Chondrocyte (in vitro differentiated cells): ENCODE measurements at regions not wholly inside any gene's neighbourhood (a gene's known extent, or its start where the extent isn't known, plus 50 kb on each side); places are given as distances from the start of the nearest gene placed in this dataset.

ENCODE experiments used
- DNase-seq: peaks from one replicate; pipeline ENCODE4 v3.0.0; 2021; ENCODE audit warnings: mixed read lengths, low spot score
- H3K27ac Mint-ChIP-seq: one replicate; pipeline ENCODE4 v1.8.0; 2021; ENCODE audit warnings: mild to moderate bottlenecking, moderate library complexity, mixed read lengths; ENCODE audit not compliant: unreplicated experiment
- H3K27me3 Mint-ChIP-seq: 2 replicates; pipeline ENCODE4 v1.8.0; 2021; ENCODE audit warnings: low read depth, mixed read lengths
- H3K36me3 Mint-ChIP-seq: 2 replicates; pipeline ENCODE4 v1.8.0; 2021; ENCODE audit warnings: low read depth, mixed read lengths
- H3K4me1 Mint-ChIP-seq: 2 replicates; pipeline ENCODE4 v1.8.0; 2021; ENCODE audit warnings: low read depth, mild to moderate bottlenecking, mixed read lengths
- H3K4me3 Mint-ChIP-seq: one replicate; pipeline ENCODE4 v1.8.0; 2021; ENCODE audit warnings: mild to moderate bottlenecking, moderate library complexity, mixed read lengths; ENCODE audit not compliant: unreplicated experiment
- H3K9me3 Mint-ChIP-seq: 2 replicates; pipeline ENCODE4 v1.8.0; 2021; ENCODE audit warnings: low read depth, mixed read lengths
- CTCF ChIP-seq: fragments of 200-600 bp; sonication (generic); IDR thresholded peaks from 2 replicates; pipeline ENCODE4 v1.5.0; 2021; ENCODE audit warnings: antibody characterized with exemption, mild to moderate bottlenecking, moderate library complexity

DNA sequence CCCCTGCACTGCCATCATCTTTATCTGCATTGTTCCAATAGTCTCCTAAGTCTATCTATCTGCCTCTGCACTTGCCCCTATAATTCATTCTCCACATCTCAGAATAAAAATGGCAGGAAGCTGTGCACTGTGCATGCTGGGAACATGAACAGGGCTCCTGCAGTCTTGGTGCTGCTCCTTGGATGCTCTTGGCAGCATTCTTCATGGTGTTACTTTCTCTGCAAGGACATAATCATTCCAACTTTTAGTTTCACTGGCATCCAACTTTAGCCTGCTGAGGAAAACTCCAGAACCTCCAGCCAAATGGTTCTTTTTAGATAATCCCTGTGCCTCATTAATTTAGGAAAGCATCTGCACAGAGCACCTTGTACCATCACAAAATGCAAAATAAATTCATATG, 208.3 kb downstream of the STK31 start:
- H3K27ac Mint-ChIP-seq: no peak overlapping the region
- no peaks in the 10 kb centered on the region for H3K9me3 Mint-ChIP-seq
- no peaks in the 10 kb centered on the region for H3K27me3 Mint-ChIP-seq
- no peak overlapping the region for H3K4me3 Mint-ChIP-seq
- no peaks in the 10 kb centered on the region for H3K36me3 Mint-ChIP-seq
- DNase-seq: no peak
- TF ChIP-seq CTCF: no peak
- peaks cover 15% of the 10 kb centered on the region for H3K4me1 Mint-ChIP-seq

GRCh38 chr7:23918856-23919255, 208.8 kb downstream of the STK31 start:
- Mint-ChIP-seq H3K27ac (no peak overlapping the region), H3K9me3 (no peaks in the 10 kb centered on the region), H3K36me3 (no peaks in the 10 kb centered on the region), H3K4me3 (no peak overlapping the region), H3K4me1 (peaks cover 15% of the 10 kb centered on the region), H3K27me3 (no peaks in the 10 kb centered on the region)
- TF ChIP-seq CTCF: no peak
- no peak for DNase-seq

DNA sequence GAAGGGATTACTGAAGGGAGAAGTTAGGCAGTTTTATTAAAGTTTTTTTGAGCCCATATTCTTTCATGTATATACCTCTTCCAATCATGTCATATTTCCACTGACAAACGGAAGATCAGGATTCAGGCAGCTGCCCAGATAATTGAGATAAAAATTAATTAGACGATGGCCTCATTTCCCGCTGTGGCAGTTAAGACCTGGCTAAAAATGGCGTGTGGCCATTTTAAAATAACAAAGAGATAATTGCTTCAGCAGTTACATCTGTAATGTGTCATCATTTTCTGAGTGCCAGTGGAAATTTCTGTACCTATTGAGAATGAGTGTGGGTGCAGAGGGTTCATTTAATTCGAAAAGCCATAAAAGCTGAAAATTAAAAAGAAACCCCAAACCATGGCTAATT, 215.1 kb downstream of the STK31 start:
- Mint-ChIP-seq H3K4me1 (no peaks in the 10 kb centered on the region), H3K9me3 (no peaks in the 10 kb centered on the region), H3K27me3 (peaks cover 4% of the 10 kb centered on the region), H3K4me3 (no peak overlapping the region), H3K27ac (no peak overlapping the region), H3K36me3 (no peaks in the 10 kb centered on the region)
- DNase-seq: no peak
- no peak for TF ChIP-seq CTCF

DNA sequence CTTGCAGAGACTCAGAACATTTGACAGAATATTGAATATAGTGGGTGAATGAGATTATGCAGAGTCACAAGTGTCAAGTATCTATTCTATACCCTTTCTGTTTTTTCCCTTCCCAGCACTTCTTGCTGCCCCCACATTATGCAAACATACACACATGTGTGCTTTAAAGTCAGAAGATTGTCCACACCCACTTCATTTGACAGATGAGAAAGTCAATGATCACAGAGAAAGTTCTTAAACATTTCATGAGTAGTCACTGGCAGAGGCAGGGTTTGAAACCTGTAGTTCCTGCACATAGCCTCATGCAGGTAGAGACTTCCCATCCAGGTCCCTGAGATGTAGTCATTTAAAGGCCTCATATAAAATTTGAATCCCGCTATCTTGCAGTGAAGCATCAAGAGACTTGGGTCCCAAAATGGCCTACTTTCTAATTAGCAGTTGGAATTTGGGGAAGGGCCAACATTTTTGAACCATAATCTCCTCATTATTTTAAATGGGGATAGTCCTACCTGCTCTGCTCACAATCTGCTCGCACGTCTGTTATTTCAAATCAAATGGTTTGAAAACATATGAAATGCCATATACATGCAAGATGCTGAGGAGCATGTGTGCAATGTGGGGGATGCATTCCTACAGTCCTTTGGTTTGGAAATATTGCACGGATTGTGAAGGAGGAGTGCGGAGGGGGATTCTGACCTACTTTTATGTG, 217.8 kb downstream of the STK31 start:
- no peak for DNase-seq
- Mint-ChIP-seq H3K27me3 (peaks cover 6% of the 10 kb centered on the region), H3K4me1 (no peaks in the 10 kb centered on the region), H3K4me3 (no peak overlapping the region), H3K27ac (no peak overlapping the region), H3K9me3 (no peaks in the 10 kb centered on the region), H3K36me3 (no peaks in the 10 kb centered on the region)
- no peak for TF ChIP-seq CTCF

GRCh38 chr7:23928418-23928775, 218.4 kb downstream of the STK31 start:
- DNase-seq: no peak
- Mint-ChIP-seq H3K36me3 (no peaks in the 10 kb centered on the region), H3K4me3 (no peak overlapping the region), H3K27me3 (peaks cover 6% of the 10 kb centered on the region), H3K4me1 (no peaks in the 10 kb centered on the region), H3K9me3 (peaks cover 1% of the 10 kb centered on the region), H3K27ac (no peak overlapping the region)
- TF ChIP-seq CTCF: no peak
